ENCODE measurements at regions not wholly inside any gene's neighbourhood (a gene's known extent, or its start where the extent isn't known, plus 50 kb on each side); places are given as distances from the start of the nearest gene placed in this dataset.

DNA sequence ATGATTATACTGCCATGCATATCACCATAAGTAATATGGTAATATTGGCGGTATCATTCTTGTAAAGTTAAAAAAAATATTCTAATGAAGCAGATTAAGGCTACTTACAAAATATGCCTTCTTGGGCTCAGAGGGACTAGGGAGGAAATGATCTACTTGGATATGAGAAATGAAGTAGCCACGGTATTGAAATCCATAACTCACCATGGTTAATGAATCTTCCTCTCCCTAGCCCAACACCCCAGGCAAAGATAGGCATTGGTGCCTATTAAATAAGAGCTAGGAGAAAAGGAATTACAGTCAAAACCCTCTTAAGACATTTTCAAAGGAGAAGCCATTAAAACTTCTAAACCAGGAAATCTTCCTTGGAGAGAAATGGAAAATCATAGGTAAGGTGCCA is 280.5 kb downstream of the TFAP2B start:
- Mint-ChIP-seq H3K4me1 (no peaks in the 10 kb centered on the region), H3K4me3 (no peak overlapping the region), H3K36me3 (ENCODE audit: low read depth) (no peaks in the 10 kb centered on the region), H3K27me3 (ENCODE audit: insufficient read depth, low read depth, poor library complexity) (peaks cover 1% of the 10 kb centered on the region), H3K27ac (no peak overlapping the region), H3K9me3 (no peaks in the 10 kb centered on the region)
- no peak overlapping the region for H3K4me3 ChIP-seq
- ATAC-seq (no peak), DNase-seq (ENCODE audit: low spot score) (no peak)
- H3K27me3 ChIP-seq (ENCODE audit: insufficient read depth), result no peaks in the 10 kb centered on the region
- H3F3A ChIP-seq (replicated peaks; ENCODE audit: low read depth), result no peaks in the 10 kb centered on the region
- H3K9me2 ChIP-seq (ENCODE audit: insufficient read depth), result no peaks in the 10 kb centered on the region
- no peak overlapping the region for H3K27ac ChIP-seq (ENCODE audit: low read depth)
- H4K20me1 ChIP-seq (replicated peaks; ENCODE audit: insufficient read depth), result no peaks in the 10 kb centered on the region
- TF ChIP-seq, protein P1, sequence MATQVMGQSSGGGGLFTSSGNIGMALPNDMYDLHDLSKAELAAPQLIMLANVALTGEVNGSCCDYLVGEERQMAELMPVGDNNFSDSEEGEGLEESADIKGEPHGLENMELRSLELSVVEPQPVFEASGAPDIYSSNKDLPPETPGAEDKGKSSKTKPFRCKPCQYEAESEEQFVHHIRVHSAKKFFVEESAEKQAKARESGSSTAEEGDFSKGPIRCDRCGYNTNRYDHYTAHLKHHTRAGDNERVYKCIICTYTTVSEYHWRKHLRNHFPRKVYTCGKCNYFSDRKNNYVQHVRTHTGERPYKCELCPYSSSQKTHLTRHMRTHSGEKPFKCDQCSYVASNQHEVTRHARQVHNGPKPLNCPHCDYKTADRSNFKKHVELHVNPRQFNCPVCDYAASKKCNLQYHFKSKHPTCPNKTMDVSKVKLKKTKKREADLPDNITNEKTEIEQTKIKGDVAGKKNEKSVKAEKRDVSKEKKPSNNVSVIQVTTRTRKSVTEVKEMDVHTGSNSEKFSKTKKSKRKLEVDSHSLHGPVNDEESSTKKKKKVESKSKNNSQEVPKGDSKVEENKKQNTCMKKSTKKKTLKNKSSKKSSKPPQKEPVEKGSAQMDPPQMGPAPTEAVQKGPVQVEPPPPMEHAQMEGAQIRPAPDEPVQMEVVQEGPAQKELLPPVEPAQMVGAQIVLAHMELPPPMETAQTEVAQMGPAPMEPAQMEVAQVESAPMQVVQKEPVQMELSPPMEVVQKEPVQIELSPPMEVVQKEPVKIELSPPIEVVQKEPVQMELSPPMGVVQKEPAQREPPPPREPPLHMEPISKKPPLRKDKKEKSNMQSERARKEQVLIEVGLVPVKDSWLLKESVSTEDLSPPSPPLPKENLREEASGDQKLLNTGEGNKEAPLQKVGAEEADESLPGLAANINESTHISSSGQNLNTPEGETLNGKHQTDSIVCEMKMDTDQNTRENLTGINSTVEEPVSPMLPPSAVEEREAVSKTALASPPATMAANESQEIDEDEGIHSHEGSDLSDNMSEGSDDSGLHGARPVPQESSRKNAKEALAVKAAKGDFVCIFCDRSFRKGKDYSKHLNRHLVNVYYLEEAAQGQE (IDR thresholded peaks at IDR 0.05; ENCODE audit: unreplicated experiment), result no peak
- TF ChIP-seq, protein P2, sequence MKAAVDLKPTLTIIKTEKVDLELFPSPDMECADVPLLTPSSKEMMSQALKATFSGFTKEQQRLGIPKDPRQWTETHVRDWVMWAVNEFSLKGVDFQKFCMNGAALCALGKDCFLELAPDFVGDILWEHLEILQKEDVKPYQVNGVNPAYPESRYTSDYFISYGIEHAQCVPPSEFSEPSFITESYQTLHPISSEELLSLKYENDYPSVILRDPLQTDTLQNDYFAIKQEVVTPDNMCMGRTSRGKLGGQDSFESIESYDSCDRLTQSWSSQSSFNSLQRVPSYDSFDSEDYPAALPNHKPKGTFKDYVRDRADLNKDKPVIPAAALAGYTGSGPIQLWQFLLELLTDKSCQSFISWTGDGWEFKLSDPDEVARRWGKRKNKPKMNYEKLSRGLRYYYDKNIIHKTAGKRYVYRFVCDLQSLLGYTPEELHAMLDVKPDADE (IDR thresholded peaks at IDR 0.05), result no peak
- TF ChIP-seq ZNF114 (CRISPR knock-in tag; IDR thresholded peaks at IDR 0.05), result no peak
- no peak for TF ChIP-seq JUNB (IDR thresholded peaks at IDR 0.05; ENCODE audit: unreplicated experiment)
- no peak for TF ChIP-seq EZH2 (IDR thresholded peaks at IDR 0.05; ENCODE audit: low read depth, unreplicated experiment)
- TF ChIP-seq, protein P3, sequence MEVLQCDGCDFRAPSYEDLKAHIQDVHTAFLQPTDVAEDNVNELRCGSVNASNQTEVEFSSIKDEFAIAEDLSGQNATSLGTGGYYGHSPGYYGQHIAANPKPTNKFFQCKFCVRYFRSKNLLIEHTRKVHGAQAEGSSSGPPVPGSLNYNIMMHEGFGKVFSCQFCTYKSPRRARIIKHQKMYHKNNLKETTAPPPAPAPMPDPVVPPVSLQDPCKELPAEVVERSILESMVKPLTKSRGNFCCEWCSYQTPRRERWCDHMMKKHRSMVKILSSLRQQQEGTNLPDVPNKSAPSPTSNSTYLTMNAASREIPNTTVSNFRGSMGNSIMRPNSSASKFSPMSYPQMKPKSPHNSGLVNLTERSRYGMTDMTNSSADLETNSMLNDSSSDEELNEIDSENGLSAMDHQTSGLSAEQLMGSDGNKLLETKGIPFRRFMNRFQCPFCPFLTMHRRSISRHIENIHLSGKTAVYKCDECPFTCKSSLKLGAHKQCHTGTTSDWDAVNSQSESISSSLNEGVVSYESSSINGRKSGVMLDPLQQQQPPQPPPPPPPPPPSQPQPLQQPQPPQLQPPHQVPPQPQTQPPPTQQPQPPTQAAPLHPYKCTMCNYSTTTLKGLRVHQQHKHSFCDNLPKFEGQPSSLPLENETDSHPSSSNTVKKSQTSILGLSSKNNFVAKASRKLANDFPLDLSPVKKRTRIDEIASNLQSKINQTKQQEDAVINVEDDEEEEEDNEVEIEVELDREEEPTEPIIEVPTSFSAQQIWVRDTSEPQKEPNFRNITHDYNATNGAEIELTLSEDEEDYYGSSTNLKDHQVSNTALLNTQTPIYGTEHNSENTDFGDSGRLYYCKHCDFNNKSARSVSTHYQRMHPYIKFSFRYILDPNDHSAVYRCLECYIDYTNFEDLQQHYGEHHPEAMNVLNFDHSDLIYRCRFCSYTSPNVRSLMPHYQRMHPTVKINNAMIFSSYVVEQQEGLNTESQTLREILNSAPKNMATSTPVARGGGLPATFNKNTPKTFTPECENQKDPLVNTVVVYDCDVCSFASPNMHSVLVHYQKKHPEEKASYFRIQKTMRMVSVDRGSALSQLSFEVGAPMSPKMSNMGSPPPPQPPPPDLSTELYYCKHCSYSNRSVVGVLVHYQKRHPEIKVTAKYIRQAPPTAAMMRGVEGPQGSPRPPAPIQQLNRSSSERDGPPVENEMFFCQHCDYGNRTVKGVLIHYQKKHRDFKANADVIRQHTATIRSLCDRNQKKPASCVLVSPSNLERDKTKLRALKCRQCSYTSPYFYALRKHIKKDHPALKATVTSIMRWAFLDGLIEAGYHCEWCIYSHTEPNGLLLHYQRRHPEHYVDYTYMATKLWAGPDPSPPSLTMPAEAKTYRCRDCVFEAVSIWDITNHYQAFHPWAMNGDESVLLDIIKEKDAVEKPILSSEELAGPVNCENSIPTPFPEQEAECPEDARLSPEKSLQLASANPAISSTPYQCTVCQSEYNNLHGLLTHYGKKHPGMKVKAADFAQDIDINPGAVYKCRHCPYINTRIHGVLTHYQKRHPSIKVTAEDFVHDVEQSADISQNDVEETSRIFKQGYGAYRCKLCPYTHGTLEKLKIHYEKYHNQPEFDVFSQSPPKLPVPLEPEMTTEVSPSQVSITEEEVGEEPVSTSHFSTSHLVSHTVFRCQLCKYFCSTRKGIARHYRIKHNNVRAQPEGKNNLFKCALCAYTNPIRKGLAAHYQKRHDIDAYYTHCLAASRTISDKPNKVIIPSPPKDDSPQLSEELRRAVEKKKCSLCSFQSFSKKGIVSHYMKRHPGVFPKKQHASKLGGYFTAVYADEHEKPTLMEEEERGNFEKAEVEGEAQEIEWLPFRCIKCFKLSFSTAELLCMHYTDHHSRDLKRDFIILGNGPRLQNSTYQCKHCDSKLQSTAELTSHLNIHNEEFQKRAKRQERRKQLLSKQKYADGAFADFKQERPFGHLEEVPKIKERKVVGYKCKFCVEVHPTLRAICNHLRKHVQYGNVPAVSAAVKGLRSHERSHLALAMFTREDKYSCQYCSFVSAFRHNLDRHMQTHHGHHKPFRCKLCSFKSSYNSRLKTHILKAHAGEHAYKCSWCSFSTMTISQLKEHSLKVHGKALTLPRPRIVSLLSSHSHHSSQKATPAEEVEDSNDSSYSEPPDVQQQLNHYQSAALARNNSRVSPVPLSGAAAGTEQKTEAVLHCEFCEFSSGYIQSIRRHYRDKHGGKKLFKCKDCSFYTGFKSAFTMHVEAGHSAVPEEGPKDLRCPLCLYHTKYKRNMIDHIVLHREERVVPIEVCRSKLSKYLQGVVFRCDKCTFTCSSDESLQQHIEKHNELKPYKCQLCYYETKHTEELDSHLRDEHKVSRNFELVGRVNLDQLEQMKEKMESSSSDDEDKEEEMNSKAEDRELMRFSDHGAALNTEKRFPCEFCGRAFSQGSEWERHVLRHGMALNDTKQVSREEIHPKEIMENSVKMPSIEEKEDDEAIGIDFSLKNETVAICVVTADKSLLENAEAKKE (CRISPR knock-in tag; IDR thresholded peaks at IDR 0.05), result no peak
- TF ChIP-seq CREB1 (CRISPR knock-in tag; IDR thresholded peaks at IDR 0.05; ENCODE audit: low read depth), result no peak
- no peak for TF ChIP-seq NANOG (IDR thresholded peaks at IDR 0.05; ENCODE audit: borderline replicate concordance)
- TF ChIP-seq STAT1 (IDR thresholded peaks at IDR 0.05; ENCODE audit: unreplicated experiment), result no peak
- H3K36me3 ChIP-seq (ENCODE audit: insufficient read depth), result no peaks in the 10 kb centered on the region
- H3K4me2 ChIP-seq, result no peak overlapping the region
- H3K79me2 ChIP-seq (replicated peaks; ENCODE audit: insufficient read depth), result no peaks in the 10 kb centered on the region
- no peak overlapping the region for H2AFZ ChIP-seq
- H3K4me1 ChIP-seq (ENCODE audit: insufficient read depth), result no peaks in the 10 kb centered on the region
